Stomach (tissue), 4 donors: ENCODE measurements at regions not wholly inside any gene's neighbourhood (a gene's known extent, or its start where the extent isn't known, plus 50 kb on each side); places are given as distances from the start of the nearest gene placed in this dataset.

Experiments used
- CTCF ChIP-seq, 7 experiments: fragments of 450-650 bp in 4 of 7; fragments of 200-600 bp in 3 of 7; sonication (generic) in 3 of 7; IDR thresholded peaks; one replicate each; pipeline ENCODE4 v1.5.1; 2016 to 2019; ENCODE audit warnings: antibody characterized with exemption in 7 of 7, control low read depth in 2 of 7, mild to moderate bottlenecking in 1 of 7
- POLR2AphosphoS5 ChIP-seq, 3 donors: sonication (generic); formaldehyde crosslinking; IDR thresholded peaks; one replicate each; pipeline ENCODE4 v1.6.1; 2016; ENCODE audit warnings: antibody characterized with exemption in 3 of 3

- TF ChIP-seq CTCF (IDR thresholded peaks at IDR 0.05) (no peak), POLR2AphosphoS5 (IDR thresholded peaks at IDR 0.05) (no peak)
Measured at GRCh38 chr2:226333388-226333787, 466.2 kb downstream of the IRS1 start.
